ENCODE measurements at regions not wholly inside any gene's neighbourhood (a gene's known extent, or its start where the extent isn't known, plus 50 kb on each side); places are given as distances from the start of the nearest gene placed in this dataset.

DNA sequence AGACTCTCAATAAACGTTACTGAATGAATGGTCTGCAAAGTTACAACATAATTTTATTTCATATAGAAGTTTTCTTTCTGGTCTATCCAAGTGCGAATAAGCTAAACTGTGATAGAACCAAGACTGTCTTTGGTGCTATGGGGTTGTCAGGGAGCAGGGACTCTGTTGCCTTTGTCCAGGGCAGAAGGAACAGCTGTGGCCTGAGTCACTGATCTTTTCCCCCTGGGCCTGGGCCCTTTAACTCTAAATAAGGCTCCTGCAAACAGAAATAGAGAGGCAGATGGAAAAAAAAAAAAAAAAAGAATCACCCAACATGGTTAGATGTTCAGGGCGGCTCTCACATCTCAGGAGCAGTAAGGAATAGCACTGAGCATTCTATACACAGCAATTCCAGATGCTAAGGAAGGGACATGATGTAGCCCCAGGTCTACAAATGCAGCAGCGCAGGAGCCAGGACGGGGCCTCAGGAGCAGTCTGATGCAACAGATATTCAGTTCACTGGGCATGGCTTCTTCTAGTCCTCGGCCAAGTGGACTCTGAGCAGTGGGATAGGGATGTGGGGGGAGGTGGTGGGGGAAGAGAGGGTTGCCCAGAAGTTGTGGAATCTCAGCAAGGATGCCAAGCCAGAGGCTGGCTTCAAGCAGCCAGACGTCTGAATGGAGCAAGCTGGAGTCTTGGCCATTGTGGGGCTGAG lies 247.1 kb upstream of the SIX2 start:
- Histone ChIP-seq H3K27ac (ENCODE audit: extremely low read depth, low read depth, low read length) (no peak overlapping the region), H3K4me3 (ENCODE audit: low read depth, low read length) (no peak overlapping the region), H3K4me1 (ENCODE audit: control insufficient read depth, insufficient read depth, low read length) (peaks cover 28% of the 10 kb centered on the region), H3K36me3 (ENCODE audit: control insufficient read depth in 2 of 2, insufficient read depth in 1 of 2, low read length in 2 of 2) (no peaks in the 10 kb centered on the region), H3K9me3 (ENCODE audit: control insufficient read depth, insufficient read depth, low read depth, low read length) (no peaks in the 10 kb centered on the region)
- ChIA-PET POLR2A (no interaction called here), CTCF (no interaction called here)
- TF ChIP-seq, protein P1, sequence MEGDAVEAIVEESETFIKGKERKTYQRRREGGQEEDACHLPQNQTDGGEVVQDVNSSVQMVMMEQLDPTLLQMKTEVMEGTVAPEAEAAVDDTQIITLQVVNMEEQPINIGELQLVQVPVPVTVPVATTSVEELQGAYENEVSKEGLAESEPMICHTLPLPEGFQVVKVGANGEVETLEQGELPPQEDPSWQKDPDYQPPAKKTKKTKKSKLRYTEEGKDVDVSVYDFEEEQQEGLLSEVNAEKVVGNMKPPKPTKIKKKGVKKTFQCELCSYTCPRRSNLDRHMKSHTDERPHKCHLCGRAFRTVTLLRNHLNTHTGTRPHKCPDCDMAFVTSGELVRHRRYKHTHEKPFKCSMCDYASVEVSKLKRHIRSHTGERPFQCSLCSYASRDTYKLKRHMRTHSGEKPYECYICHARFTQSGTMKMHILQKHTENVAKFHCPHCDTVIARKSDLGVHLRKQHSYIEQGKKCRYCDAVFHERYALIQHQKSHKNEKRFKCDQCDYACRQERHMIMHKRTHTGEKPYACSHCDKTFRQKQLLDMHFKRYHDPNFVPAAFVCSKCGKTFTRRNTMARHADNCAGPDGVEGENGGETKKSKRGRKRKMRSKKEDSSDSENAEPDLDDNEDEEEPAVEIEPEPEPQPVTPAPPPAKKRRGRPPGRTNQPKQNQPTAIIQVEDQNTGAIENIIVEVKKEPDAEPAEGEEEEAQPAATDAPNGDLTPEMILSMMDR (tag by site-specific recombination; IDR thresholded peaks at IDR 0.05), result no peak
- TF ChIP-seq, protein P2, sequence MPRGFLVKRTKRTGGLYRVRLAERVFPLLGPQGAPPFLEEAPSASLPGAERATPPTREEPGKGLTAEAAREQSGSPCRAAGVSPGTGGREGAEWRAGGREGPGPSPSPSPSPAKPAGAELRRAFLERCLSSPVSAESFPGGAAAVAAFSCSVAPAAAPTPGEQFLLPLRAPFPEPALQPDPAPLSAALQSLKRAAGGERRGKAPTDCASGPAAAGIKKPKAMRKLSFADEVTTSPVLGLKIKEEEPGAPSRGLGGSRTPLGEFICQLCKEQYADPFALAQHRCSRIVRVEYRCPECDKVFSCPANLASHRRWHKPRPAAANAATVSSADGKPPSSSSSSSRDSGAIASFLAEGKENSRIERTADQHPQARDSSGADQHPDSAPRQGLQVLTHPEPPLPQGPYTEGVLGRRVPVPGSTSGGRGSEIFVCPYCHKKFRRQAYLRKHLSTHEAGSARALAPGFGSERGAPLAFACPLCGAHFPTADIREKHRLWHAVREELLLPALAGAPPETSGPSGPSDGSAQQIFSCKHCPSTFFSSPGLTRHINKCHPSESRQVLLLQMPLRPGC (tag by site-specific recombination; IDR thresholded peaks at IDR 0.05), result no peak
- TF ChIP-seq, protein P3, sequence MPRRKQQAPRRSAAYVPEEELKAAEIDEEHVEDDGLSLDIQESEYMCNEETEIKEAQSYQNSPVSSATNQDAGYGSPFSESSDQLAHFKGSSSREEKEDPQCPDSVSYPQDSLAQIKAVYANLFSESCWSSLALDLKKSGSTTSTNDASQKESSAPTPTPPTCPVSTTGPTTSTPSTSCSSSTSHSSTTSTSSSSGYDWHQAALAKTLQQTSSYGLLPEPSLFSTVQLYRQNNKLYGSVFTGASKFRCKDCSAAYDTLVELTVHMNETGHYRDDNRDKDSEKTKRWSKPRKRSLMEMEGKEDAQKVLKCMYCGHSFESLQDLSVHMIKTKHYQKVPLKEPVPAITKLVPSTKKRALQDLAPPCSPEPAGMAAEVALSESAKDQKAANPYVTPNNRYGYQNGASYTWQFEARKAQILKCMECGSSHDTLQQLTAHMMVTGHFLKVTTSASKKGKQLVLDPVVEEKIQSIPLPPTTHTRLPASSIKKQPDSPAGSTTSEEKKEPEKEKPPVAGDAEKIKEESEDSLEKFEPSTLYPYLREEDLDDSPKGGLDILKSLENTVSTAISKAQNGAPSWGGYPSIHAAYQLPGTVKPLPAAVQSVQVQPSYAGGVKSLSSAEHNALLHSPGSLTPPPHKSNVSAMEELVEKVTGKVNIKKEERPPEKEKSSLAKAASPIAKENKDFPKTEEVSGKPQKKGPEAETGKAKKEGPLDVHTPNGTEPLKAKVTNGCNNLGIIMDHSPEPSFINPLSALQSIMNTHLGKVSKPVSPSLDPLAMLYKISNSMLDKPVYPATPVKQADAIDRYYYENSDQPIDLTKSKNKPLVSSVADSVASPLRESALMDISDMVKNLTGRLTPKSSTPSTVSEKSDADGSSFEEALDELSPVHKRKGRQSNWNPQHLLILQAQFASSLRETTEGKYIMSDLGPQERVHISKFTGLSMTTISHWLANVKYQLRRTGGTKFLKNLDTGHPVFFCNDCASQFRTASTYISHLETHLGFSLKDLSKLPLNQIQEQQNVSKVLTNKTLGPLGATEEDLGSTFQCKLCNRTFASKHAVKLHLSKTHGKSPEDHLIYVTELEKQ (tag by site-specific recombination; IDR thresholded peaks at IDR 0.05; ENCODE audit: borderline replicate concordance), result no peak
- TF ChIP-seq ZFP37 (tag by site-specific recombination; IDR thresholded peaks at IDR 0.05) (no peak), ZNF10 (tag by site-specific recombination; IDR thresholded peaks at IDR 0.05) (no peak), ZNF548 (tag by site-specific recombination; IDR thresholded peaks at IDR 0.05) (no peak), SP3 (tag by site-specific recombination; IDR thresholded peaks at IDR 0.05) (no peak), ZNF48 (tag by site-specific recombination; IDR thresholded peaks at IDR 0.05) (no peak), GLI4 (tag by site-specific recombination; IDR thresholded peaks at IDR 0.05) (no peak), MYNN (tag by site-specific recombination; IDR thresholded peaks at IDR 0.05; ENCODE audit: borderline replicate concordance) (no peak)
- TF ChIP-seq, protein P4, sequence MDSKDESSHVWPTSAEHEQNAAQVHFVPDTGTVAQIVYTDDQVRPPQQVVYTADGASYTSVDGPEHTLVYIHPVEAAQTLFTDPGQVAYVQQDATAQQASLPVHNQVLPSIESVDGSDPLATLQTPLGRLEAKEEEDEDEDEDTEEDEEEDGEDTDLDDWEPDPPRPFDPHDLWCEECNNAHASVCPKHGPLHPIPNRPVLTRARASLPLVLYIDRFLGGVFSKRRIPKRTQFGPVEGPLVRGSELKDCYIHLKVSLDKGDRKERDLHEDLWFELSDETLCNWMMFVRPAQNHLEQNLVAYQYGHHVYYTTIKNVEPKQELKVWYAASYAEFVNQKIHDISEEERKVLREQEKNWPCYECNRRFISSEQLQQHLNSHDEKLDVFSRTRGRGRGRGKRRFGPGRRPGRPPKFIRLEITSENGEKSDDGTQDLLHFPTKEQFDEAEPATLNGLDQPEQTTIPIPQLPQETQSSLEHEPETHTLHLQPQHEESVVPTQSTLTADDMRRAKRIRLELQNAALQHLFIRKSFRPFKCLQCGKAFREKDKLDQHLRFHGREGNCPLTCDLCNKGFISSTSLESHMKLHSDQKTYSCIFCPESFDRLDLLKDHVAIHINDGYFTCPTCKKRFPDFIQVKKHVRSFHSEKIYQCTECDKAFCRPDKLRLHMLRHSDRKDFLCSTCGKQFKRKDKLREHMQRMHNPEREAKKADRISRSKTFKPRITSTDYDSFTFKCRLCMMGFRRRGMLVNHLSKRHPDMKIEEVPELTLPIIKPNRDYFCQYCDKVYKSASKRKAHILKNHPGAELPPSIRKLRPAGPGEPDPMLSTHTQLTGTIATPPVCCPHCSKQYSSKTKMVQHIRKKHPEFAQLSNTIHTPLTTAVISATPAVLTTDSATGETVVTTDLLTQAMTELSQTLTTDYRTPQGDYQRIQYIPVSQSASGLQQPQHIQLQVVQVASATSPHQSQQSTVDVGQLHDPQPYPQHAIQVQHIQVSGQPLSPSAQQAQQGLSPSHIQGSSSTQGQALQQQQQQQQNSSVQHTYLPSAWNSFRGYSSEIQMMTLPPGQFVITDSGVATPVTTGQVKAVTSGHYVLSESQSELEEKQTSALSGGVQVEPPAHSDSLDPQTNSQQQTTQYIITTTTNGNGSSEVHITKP (tag by site-specific recombination; IDR thresholded peaks at IDR 0.05), result no peak
- TF ChIP-seq, protein P5, sequence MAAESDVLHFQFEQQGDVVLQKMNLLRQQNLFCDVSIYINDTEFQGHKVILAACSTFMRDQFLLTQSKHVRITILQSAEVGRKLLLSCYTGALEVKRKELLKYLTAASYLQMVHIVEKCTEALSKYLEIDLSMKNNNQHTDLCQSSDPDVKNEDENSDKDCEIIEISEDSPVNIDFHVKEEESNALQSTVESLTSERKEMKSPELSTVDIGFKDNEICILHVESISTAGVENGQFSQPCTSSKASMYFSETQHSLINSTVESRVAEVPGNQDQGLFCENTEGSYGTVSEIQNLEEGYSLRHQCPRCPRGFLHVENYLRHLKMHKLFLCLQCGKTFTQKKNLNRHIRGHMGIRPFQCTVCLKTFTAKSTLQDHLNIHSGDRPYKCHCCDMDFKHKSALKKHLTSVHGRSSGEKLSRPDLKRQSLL (tag by site-specific recombination; IDR thresholded peaks at IDR 0.05), result no peak
- TF ChIP-seq, protein P6, sequence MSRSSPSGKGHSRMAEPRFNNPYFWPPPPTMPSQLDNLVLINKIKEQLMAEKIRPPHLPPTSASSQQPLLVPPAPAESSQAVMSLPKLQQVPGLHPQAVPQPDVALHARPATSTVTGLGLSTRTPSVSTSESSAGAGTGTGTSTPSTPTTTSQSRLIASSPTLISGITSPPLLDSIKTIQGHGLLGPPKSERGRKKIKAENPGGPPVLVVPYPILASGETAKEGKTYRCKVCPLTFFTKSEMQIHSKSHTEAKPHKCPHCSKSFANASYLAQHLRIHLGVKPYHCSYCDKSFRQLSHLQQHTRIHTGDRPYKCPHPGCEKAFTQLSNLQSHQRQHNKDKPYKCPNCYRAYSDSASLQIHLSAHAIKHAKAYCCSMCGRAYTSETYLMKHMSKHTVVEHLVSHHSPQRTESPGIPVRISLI (tag by site-specific recombination; IDR thresholded peaks at IDR 0.05), result no peak
